ENCODE measurements at regions not wholly inside any gene's neighbourhood (a gene's known extent, or its start where the extent isn't known, plus 50 kb on each side); places are given as distances from the start of the nearest gene placed in this dataset.
"Not testable (repeated sequence)": the region's sequence is repeated elsewhere in the genome, so short reads cannot be mapped to it uniquely, and the experiment has no call there.

DNA sequence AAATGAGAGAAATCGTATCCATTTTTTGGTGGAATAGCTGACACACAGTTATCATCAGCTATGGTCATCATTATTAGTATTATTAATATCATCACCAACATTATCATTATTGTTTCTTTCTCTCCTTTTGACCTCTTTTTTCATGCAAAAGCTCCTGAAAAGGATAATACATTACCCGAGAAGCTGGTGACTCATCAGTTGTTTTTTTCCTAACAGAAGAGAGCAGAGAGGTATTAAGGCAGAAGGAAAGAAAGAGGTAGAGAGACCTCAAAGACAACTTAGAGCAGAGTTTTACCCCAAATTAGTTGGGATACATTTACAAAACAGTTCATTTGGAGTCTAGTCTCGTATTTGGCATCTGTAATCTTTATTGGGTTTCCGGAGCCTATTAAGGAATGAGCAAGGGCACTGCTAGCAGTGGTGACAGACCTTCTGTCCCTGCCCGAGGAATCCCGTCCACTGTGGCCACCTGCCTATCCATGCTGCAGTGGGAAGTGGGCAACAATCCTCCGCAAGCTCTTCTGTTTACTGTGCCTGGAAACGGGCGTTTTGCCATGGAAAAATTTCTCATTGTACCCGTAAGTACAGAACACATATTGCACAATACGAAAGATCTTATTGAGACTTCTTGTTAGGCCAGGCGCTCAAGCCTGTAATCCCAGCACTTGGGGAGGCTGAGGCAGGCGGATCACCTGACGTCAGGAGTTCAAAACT lies 170.0 kb upstream of the MKLN1 start:
- DNase-seq = no peak

- DNase-seq = not testable (repeated sequence)
Observed at GRCh38 chr7:131158244-131158636, 169.4 kb upstream of the MKLN1 start.

DNA sequence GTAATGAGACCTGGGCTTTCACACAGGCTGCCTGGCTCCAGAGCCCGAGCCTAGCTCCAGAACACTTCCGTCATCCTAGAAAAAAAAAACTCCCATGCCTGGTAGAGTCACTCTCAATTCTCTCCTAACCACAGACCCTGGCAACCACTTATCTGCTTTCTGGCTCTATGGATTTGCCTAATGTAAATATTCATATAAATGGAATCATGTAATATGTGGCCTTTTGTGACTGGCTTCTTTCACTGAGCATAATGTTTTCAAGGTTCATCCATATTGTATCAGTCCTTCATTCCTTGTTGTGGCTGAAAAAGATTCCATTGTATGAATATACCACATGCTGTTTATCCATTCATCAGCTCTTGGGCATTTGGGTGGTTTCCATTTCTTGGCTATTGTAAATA lies 167.7 kb upstream of the MKLN1 start:
- DNase-seq = peak; percentile 52

DNA sequence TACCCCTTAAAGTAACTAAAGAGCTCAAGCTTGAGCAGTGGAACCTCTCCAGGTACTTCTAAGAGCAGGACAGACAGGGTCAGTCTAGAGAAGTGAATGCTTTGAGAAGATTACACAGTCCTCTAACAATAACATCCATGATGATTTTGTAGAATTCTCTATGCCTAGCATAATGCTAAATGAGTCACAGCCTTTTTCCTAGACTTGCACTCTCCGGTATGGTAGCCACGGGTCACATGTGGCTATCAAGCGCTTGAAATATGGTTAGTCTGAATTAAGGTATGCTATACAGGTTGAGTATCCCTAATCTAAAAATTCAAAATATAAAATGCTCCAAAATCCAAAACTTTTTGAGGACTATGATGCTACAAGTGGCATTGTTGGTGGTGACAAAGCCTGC lies 166.6 kb upstream of the MKLN1 start:
- DNase-seq = peak; percentile 33

- DNase-seq = peak; percentile 92
Observed at GRCh38 chr7:131164025-131164925, 163.4 kb upstream of the MKLN1 start.

GRCh38 chr7:131166066-131166465 lies 161.6 kb upstream of the MKLN1 start:
- peak; percentile 78 for DNase-seq

- peak; percentile 59 for DNase-seq
Observed at GRCh38 chr7:131170440-131171271, 157.0 kb upstream of the MKLN1 start.

DNA sequence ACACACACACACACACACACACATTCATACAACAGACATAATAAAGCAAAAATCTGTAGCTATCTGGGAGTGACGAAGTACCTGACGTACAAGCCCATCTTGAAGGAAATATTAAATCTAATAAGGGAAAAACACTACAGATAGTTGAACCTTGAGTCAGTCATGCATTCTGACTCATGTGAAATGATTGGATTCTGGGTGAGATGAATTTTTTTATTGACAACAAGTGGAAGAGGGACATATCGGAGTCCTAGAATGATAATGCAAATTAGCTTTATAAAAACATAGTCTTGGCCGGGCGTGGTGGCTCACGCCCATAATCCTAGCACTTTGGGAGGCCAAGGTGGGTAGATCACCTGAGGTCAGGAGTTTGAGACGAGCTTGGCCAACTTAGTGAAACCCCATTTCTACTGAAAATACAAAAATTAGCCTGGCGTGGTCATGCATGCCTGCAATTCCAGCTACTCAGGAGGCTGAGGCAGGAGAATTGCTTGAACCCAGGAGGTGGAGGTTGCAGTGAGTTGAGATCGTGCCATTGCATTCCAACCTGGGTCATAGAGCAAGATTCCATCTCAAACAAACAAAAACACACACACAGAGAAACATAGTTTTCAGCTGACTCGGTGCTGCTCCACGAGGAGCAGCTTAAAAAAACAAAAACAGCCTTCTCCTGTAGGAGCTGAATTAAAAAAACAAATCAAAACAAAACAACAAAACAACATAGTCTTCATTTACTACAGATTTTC lies 154.4 kb upstream of the MKLN1 start:
- DNase-seq = peak; percentile 88

DNA sequence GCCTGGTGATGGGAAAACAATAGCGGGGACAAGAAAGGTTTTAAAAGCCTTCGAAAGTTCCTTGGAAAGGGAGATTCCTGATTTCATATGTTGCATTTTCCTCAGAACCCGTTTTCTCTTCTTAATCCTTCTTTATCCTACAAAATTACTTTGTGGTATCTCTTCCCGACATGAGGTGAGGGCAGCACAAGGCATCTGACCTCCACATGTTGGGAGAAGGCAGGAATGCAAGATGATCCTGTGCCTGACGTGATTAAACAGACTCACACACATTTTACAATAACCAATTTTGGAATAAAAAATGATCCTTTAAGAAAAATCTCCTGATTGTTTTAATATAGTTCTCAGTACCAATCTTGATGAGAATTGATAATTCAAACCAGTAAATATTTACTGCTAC lies 153.3 kb upstream of the MKLN1 start:
- no peak for DNase-seq

- no peak for DNase-seq
Observed at GRCh38 chr7:131174855-131175254, 152.8 kb upstream of the MKLN1 start.

- DNase-seq = no peak
Observed at GRCh38 chr7:131182446-131183058, 145.1 kb upstream of the MKLN1 start.

DNA sequence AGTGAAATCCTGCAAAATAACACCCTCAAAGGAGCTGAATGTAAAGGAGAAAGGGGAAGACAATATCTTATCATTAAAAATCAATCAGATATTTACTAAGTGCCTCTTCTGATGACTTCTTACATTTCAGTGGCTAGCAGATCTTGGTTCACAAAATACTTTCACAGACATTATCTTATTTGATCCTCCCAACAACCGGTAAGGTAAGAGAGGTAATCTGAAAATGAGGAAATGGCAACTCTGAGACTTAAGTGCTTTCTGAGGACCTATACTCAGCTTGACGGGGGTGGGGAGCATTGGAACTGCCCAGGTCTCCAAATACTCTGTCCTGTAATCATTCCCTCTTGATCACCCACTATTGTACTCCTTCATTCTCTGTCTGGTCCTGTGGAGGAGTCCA lies 144.6 kb upstream of the MKLN1 start:
- no peak for DNase-seq

DNA sequence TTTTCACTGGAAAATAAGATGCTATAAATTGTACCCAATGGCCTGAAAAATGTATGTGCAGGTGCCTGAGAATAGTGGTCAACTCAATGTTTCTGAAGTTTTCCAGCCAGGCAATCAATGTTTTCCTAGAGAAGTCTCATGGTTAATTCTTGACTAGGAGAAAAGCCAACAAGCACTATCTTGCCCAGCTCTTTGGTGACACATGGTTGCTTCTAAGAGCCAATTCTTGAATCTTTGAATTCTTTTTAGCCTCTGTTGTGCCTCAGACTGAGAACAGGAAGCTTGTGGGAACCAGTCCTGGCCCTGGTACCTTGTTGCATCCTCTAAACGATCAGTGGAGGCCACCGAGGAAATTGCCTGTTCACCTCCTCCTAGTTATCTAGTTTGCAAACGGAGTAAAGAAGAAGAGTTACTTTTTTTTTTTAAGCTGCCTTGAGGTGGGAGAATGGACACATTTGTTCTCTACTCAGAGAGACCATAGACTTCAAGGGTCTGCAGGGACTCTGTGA lies 144.0 kb upstream of the MKLN1 start:
- no peak for DNase-seq

- DNase-seq = no peak
Observed at GRCh38 chr7:131186816-131187215, 140.9 kb upstream of the MKLN1 start.

GRCh38 chr7:131188367-131189339 lies 139.0 kb upstream of the MKLN1 start:
- peak; percentile 97 for DNase-seq

DNA sequence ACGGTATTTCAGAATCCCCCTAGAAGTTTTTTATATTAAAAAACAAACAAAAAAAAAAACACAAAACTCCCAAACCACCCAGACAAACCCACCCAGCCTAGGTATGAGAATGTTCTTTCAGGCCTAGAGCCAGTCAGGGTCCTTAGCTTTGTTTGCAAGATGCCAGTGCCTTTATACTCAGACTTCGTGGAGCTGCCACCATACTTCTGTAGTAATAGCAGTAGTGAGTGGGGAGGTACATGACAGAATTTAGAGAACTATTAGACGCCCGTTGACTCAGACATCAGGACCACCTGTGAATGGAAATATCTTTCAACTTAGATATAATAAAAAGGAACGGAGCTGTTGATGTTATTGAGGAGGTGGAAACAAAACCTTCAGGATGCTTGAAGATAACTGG lies 138.2 kb upstream of the MKLN1 start:
- no peak for DNase-seq

DNA sequence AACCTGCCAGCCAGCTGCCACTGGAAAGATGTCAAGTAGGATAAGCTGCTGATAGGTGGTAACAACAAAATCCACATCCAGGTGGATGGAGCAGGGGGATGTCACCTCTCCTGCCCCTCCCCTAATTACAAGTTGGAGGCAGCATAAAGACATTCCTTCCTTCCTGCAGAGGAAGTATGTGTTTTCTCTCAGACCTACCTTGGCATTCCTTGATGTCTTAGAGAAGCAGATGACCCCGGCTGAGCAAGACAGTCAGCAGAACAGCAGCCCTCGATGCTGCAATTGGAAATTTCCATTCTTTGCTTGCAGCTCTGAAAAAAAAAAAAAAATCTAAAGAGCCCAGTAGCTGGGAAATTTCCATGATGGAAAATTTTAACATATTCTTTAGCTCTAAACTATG lies 137.5 kb upstream of the MKLN1 start:
- DNase-seq = no peak

DNA sequence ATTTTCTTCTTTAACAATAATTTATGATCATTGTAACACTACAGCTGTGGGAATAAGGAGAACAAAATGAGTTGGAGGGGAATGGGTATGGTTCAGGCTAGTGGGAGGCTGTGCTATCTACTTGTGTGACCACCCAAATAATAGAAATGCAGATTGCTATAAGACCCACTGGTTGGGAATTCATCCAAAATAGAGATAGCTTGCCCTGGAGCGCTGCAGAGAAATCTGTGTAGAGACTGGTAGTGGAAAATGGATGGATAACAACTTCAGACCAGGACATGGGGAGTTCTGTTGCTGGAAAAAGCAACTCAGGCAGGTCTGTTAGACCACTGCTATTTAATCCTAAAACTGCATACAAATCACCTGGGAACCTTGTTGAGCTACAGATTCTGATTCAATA lies 137.1 kb upstream of the MKLN1 start:
- DNase-seq = no peak

GRCh38 chr7:131194070-131194865 lies 133.4 kb upstream of the MKLN1 start:
- DNase-seq = no peak

- DNase-seq = no peak
Observed at GRCh38 chr7:131196803-131197202, 130.9 kb upstream of the MKLN1 start.
